ENCODE measurements at regions not wholly inside any gene's neighbourhood (a gene's known extent, or its start where the extent isn't known, plus 50 kb on each side); places are given as distances from the start of the nearest gene placed in this dataset.

DNA sequence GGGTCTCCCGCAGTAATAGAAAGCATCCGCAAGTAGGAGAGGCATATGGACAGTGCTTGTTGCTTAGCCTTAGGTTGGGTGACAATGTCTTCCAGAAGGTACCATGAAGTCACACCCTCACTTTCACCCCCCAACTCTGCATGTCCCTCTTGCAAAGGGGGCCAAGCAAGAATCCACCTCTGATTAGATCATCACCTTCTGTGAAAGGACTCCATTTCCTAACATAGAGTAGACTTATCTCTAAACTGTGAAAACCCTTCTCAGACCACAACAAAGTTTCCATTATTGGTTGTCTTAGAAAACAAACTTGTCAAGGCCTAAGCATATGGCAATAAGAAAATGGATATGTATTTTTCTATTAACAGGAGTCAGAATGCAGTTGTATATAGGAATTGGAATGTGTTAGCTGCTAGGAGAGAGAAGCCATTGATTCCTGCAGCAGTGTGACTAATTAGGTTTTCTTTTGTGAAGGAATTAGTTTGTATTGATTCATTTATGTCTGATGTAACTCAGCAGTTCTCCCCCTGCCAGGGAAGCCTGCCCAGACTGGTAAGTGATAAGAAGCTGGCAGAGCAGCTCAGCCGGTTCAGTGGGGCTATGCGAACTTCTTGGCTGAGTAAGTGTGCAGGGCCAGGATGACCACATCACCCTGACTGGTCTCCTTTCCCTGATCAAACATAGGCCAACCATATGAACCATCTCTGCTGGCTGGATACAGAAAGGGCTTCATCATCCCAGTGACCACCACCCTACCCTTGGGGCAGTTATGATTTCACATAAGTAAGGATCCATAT, 107.3 kb upstream of the CCDC196 start:
- DNase-seq, result peak; percentile 5

DNA sequence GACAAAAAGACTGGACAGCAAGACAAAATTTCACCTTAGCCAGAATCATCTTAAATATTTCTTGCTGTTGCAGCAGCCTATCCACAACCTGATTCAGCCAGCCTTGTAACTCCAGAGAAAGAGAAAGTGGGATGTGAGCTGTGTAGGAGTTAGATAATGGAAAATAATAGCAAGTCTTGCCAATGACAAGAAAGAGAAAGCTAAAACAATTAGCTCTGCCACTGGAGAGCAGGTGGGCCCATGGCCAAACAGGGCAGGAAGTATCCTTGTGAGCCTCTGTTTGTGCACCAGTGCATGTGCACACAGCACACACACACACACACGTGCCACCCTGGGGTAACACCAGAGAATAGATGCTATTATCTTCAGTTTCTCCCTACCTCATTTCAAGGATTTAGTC, 106.0 kb upstream of the CCDC196 start:
- no peak for DNase-seq

DNA sequence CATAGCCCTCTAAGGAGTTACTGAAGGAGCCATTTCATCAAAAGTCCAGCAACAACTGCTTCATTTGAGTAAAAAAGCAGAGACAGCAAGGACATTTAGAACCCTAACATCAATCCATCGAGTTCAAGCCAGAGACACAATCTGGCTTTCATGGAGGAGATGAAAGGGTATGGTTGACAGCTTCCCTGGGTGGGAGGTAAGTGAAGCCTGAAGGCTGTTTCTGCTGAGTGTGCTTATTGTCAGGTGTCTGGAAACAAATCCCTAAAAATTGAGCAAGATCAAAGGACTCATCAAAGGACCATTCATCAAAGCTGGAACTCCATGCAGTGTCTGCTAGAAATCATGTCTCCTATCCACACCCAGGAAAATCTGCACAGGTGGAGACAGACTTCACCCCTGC, 104.4 kb upstream of the CCDC196 start:
- no peak for DNase-seq

DNA sequence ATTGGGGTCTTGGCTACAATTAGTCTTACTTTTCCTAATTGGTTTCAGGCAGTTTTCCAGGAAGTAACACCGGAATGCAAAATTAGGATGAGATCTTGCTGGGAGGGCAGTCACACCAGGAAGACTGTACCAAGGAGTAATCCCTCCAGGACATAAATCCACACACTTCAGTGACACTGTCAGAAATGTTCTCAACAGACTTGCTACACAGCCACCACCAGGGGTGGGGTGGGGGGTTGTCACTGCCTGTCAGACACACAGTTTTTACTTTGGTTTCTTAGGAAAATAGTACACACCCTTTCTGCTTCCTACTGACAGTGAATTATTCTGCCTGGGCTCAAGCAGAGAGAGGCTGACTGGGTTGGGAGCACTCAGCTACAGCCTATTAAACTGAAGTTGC, 102.9 kb upstream of the CCDC196 start:
- DNase-seq, result peak; percentile 20

DNA sequence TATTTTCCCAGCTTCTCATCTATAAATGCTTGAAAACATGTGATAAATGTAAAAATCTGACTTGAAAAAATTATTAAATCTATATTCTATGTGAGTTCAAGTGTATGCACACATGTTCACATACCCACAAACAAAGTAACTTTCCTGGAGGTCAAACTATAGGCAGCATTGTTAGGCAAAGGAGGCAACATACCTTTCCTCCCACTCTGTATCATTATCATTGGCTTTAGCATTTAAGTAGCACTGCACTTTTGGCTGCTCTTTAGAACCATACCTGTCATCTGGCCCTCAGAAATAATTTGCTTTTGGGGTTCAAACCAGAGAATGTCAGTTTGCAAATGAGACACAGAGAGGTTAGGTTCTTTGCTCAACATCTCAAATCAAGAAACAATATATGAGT, 102.4 kb upstream of the CCDC196 start:
- no peak for DNase-seq

DNA sequence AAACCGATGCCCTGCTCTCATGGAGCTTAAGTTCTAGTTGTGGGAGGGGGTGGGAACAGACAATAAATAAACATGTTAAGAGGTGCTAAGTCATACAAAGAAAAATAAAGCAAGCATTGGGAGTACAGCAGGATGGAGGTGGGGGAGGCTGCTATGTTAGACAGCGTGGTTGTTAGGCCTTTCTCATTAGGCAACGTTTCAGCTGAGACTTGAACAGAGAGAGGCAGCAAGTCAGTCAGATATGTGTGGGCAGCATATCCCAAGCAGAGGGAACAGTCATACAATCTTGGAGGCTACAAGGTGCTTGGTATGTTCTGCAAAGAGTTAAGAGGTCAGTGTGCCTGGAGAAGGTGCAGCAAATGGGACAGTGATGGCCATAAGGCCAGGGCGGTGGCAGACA, 97.7 kb upstream of the CCDC196 start:
- no peak for DNase-seq

DNA sequence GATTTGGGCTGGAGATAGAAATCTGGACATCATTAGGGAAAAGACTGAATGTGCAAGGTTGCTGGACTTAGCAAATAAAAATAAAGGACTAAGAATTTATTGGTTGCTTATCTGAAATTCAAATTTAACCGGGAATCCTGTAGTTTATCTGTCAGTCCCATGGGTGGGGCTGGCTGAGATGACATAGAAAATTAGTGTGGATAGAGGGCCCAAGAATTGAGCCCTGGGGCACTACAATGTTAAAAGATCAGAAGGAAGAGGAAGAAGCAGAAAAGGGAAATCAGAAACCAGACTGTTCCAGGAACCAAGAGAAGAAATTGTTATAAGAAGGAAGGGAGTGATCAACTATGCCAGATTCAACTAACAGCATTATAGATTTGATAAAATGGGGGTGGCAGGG, 96.7 kb upstream of the CCDC196 start:
- no peak for DNase-seq

DNA sequence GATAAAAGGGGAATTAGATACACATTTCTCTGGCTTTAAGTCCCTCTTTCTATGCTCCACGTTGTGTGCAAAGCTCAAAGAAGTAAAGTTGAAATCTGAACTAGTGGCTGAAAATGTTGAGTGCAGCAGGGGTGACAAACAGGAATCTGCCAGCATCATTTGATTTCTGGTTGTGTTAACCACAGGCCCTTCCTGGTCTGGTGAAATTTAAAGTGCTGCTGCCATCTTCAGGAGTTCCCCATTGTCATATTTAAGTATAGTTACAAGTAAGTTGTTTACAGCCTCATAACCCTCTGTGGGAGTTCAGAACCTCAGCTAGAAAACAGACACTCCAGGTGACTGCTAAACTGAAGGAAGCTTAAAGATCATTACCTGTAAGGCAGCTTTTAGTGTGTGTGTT, 90.9 kb upstream of the CCDC196 start:
- peak; percentile 68 for DNase-seq

DNA sequence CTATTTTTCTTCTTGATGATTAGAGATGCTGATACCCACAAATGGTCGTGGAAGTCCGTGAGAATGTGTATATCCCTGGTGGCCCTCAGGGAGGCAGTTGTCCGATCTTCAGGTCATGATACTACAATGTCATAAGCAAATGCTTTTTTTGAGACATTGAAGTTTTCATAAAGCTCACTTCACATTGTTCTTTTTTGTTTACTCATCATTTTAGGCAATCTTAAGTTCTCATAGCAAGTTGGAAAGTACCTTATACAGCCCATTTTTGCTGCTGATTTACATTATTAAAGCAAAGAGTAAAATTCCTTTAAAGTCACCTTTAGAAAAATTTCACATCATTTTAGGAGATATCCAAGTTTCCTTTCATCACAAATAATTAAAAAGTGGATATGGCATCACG, 90.0 kb upstream of the CCDC196 start:
- no peak for DNase-seq

DNA sequence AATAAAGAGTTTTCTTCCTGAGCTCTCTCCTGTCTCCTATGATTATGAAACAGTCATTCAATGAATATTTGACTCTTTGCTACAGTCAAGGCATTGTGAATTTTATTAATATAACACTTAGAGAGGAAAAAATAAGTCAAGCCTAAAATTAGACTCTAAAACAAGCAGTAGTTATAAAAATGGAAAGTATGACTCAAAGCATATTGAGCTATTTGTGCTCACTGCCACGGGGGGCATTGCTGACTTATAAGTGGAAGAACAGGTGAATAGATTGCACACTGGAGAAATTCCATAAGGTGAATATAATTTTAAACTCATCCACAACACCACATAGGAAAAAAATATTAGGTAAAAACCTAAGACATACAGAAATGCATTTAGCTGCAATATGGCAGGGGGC, 87.7 kb upstream of the CCDC196 start:
- DNase-seq, result no peak

DNA sequence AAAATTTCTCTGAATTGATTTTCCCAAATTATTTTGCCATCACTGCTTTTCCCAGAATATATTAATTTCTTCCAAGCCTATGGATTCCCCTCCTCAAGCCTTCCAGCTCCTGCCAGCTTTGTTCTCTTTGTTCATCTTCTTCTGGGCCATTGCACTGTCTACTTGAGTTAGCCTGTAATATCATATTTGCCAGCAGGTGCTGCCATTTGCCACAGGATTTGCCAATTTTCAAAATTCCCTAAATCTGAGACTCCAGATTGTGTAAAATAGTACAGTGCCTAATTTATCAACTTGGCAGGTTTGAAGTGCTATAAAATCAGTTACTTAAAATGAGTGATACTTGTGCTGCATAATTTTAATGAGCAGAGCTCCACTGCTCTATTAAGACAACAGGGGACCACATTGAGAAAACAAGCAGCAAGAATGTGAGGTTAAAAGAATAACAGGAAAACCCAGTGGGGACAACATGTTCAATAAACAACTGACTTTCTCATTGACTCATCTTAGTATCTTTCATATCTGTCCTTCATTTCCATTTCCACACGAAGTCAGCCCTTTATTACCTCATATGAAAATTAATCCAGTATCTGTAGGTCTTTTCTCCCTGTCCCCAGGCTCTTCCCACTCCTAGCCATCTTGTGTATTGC, 84.6 kb upstream of the CCDC196 start:
- DNase-seq, result peak; percentile 35

DNA sequence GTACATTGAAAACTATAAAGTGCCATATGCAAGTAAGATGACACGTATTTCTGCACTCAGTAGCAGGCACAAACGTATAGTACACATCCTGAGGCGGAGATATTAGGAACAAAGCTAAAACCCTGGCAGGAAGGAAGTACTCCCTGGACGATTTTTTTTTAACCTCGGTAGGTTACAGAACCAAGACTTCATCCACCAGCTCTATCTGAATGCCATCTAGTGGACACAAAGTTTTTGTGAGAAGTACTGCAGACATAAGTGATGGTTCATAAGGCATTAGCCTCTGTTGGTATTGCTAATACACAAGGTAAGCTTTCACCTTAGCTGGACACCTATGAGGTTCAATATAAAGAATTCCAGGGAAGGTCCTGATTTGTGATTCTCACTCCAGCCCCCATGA, 83.0 kb upstream of the CCDC196 start:
- DNase-seq, result peak; percentile 72

DNA sequence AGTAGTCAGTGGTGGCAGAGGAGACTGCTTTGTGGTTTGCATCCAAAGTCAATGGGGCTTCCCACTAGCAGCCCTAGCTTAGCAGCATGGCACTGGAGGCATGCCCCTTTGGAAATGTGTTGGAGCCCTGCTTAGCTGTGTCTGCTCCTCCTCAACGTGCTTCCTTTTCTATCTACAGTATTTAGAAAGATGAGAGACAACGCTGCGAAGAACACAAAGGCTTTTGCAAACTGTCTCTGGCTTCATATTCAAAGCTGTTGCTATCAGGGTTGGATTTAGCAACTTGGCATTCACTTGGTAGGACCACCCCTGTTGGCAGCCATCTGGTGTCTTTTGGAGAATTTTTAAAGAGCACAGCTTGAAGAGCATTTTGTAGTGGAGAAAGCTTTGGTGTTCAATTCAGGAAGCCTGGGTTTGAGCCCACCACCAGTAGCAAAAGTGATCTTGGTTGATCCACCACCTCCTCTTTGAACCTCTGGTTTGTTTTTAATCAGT, 82.1 kb upstream of the CCDC196 start:
- peak; percentile 15 for DNase-seq

DNA sequence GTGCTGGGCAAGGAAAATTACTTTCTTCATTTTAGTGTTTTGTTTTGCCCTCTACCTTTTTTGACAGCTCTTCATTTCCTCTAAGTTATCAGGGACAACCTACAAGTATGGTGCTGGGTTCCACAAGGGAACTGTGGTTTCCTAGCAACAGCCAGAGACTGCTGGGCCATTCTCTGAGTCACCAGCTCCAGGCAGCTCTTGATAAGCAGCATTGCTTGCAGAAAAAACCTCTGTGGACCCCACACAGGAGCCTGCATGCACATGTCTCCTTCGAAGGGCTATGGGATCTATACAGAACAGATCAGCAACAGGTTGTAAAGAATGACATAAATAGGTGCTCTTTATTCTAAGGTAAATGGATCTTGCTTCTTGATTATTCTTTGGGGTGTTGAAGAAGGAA, 81.0 kb upstream of the CCDC196 start:
- DNase-seq, result peak; percentile 91

DNA sequence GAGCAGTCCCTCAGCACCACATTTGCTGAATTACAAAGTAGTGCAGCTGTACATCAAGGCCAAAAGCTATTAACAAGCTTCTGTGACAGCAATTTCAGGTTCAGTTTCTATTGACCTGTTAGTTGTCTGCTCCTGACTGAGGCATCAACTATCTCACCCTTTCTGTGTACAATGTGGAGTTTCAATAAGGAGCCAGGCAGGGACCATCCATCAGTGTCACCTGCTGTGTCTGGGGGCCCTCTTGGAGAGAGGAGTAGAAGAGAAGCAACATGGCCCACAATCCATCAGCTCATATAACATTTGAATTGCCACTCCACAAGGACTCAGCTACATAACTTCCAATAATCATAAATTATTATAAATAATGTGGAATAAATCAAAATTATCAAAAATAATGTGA, 72.3 kb upstream of the CCDC196 start:
- DNase-seq, result no peak

DNA sequence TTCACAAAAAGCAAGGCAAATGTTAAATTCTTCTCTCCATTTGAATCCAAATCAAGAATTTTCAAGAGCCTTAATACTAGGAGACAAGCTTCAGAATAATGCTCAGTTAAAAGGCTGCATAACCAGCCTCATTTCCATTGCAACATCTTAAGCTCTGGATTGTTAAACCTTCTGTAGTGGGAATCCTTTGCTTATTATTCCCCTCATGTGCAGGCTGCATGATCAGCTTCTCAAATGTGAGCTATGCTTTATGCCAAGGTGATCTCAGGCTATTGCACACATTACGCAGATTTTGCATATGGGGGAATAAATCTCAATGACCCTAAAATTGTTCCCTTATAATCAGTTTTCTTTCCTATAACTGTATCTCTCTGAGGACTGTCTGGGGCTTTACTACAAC, 71.7 kb upstream of the CCDC196 start:
- DNase-seq, result no peak

DNA sequence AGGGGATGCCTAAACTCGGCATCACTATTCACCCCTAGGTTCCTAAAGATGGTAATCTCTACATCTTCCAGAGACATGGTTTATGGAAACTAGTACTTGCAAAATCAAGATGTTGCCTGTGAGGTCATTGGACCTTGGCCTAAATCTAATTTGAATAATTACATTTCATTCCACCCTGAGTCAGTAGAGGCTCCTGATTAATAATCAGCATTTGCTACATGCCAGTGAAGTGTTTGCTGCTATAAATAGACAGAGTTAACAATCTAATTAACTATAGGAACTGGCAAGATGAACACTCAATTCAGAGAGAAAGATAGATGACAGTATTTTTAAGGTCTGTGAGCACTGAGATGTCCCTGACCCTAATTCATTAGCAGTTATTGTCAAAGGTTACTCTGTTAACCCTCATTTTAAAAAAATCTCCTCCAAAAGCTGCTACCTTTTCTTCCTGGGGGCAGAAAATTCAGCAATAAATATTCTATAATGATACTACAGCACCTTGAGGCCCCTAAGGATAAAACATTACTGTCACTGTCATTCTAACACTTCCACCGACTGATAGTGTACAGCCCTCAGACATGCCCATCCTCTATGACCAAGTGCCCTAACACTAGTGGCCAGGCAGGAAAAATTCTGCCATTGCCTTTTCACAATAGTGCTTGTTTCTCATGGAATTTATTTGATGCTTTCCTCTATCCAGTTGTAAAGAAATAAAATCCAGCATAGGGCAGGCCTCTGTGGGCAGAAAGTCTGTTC, 65.7 kb upstream of the CCDC196 start:
- no peak for DNase-seq

DNA sequence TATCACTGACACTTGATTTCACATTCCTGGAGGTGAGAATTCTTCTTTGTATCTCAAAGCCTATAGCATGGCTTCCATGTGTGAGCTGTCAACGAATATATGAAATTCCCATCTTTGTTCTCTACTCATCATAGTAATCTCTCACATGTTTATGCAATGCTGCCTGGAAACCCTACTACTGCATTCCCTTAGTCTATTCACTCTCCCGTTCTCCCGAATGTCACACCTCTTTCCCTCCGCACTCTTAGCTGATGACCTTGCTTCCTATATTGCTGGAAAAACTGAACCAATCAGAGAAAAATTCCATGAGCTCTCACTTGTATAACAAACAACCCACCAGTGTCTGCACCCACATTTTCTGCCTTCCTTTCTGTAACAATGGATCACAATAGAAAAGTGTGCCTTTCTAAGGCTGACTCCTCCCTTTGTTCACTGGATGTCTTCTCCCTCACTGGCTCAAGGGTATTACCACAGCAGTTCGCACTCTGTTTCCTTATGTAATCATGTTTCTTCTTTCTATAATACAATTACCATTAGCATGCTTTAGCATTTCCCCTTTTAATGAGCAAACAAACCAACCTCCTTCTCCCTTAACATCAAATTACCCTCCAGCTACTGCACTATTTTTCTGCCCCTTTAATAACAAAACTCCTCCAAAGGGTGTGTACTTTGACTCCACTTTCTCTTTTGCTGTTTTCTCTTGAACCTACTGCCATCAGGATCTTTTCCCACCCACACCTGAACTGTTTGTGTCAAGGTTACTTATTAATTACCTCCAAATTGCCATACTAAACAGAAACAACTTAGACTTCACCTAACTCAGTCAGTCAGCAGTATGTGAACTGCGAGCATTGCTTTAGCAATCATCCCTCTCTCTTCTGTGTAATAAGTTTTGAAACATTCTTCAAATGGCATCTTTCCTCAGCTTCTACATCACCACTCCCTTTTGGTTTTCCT, 63.9 kb upstream of the CCDC196 start:
- DNase-seq, result no peak

DNA sequence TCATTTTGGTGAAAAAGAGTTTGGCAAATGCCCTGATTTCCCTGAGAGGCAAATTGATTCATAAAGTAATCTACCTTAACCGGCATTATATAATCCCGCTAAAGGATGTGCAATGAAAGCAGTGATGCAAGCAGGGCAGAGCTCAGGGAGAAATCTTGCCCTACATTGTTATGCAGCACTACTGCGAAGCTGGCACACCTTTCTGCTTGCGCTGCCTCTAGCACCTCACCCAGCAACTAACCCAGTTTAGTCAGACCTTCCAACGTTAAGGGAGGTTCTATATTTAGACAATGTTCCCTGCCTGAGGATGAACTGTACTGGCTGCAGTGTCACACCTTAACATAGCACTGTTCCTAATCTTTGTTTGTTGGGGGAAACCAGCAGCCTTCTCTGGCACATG, 60.8 kb upstream of the CCDC196 start:
- DNase-seq, result no peak

DNA sequence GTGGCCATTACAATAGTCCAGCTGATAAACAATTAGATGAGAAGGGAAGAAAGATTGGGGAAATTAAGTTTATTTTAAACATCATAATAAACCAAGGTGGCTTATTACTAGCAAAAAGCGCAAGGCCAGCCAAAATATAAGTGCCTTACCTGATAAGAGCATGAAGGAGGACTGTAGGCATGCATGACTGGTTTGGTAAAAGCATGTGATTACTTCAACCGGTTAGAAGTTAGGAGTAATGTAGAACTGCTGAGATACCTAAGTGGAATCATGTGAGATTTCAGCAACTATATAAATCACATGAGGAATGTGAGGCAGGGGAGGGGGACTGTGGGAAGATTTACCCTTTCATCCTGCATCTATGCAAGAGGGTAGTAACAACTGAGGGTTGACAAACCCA, 59.7 kb upstream of the CCDC196 start:
- DNase-seq, result no peak

DNA sequence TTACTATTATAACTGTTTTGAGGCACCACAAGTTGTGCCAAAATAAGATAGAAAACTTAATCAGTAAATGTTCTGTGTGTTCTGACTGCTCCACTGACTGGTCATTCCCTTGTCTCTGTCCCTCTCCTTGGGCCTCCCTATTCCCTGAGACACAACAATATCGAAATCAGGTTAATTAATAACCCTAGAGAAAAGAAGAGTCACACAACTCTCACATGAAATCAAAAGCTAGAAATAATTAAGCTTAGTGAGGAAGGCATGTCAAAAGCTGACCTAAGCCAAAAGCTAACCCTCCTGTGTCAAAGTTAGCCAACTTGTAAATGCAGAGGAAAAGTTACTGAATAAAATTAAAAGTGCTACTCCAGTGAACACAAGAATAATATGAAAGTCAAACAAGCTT, 53.8 kb upstream of the CCDC196 start:
- DNase-seq, result no peak

DNA sequence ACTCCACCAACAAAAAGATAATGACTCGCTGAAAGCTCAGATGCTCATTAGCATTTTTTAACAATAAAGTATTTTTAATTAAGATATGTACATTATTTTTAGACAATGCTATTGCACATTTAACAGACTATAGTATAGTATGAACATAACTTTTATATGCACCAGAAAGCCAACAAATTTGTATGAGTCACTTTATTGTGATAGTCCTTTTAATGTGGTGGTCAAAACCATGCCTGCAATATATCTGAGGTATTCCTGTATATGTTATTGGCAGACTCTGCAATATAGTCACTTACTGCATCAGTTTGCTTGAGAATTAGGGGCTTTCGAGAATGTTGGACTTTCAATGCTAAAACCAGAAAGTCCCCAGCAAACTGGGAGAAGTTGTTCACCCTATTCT, 51.7 kb upstream of the CCDC196 start:
- no peak for DNase-seq

DNA sequence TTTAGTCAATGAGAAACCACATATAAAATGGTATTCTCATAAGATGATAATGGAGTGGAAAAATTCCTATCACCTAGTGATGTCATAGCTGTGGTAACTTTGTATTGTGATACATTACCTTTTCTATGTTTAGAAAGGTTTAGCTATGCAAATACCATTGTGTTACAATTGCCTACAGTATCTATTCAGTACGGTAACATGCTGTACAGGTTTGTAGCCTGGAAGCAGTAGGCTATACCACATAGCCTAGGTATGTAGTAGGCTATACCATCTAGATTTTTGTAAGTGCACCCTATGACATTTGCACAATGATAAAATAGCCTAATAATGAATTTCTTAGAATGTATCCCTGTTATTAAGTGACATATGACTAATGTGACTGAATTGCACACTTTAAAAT, 50.5 kb upstream of the CCDC196 start:
- DNase-seq, result no peak
